SU-DHL-6 (cell line): ENCODE measurements at regions not wholly inside any gene's neighbourhood (a gene's known extent, or its start where the extent isn't known, plus 50 kb on each side); places are given as distances from the start of the nearest gene placed in this dataset.

Source experiments
- EZH2phosphoT487 ChIP-seq: fragments of 200-600 bp; sonication (generic), shearing (Covaris generic); conservative IDR thresholded peaks from 2 replicates; pipeline ENCODE4 v1.6.1; 2018; ENCODE audit warnings: mild to moderate bottlenecking, antibody characterized with exemption, low read length, moderate library complexity, mixed read lengths
- TF ChIP-seq, protein P1 (sequence below): fragments of 200-600 bp; sonication (generic); IDR thresholded peaks from one replicate; pipeline ENCODE4 v1.5.1; 2017; ENCODE audit warnings: antibody characterized with exemption, mild to moderate bottlenecking, low read length, moderate library complexity; ENCODE audit not compliant: insufficient read depth, poor library complexity, severe bottlenecking

DNA sequence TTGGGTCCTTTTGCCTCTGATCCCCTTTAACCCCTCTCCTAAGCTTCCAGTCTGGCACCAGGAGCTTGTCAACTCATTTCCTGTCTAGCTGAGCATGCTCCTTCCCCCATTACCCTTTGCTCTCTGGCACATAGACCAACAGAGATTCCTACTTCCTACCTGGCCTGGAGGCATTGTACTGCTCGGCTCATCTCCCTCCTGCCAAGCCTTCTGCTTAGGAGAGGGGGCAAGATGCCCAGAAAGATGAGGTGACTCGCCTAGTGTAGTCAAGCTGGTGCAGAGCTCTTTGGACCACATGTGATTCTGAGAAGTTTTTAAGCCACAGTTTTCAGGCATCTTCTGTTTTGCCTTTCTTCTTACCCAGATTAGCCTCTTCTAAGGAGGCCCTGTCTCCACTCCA is 95.4 kb downstream of the ZNF621 start:
- TF ChIP-seq, protein P1, sequence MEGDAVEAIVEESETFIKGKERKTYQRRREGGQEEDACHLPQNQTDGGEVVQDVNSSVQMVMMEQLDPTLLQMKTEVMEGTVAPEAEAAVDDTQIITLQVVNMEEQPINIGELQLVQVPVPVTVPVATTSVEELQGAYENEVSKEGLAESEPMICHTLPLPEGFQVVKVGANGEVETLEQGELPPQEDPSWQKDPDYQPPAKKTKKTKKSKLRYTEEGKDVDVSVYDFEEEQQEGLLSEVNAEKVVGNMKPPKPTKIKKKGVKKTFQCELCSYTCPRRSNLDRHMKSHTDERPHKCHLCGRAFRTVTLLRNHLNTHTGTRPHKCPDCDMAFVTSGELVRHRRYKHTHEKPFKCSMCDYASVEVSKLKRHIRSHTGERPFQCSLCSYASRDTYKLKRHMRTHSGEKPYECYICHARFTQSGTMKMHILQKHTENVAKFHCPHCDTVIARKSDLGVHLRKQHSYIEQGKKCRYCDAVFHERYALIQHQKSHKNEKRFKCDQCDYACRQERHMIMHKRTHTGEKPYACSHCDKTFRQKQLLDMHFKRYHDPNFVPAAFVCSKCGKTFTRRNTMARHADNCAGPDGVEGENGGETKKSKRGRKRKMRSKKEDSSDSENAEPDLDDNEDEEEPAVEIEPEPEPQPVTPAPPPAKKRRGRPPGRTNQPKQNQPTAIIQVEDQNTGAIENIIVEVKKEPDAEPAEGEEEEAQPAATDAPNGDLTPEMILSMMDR = no peak
- no peak for TF ChIP-seq EZH2phosphoT487
